ENCODE measurements at regions not wholly inside any gene's neighbourhood (a gene's known extent, or its start where the extent isn't known, plus 50 kb on each side); places are given as distances from the start of the nearest gene placed in this dataset.

- TF ChIP-seq CTCF (IDR thresholded peaks at IDR 0.05), result no peak
- intact Hi-C loops (cut with DNase I), result no loop called here
These were observed 133.5 kb upstream of the IRS2 start for GRCh38 chr13:109919715-109920375.

GRCh38 chr13:109918179-109918711, 131.9 kb upstream of the IRS2 start:
- Histone ChIP-seq H3K27ac (no peak overlapping the region), H3K9me3 (no peaks in the 10 kb centered on the region), H3K9ac (ENCODE audit: low read depth in 2 of 2, low read length in 2 of 2) (no peak overlapping the region), H3K27me3 (no peaks in the 10 kb centered on the region), H3K4me3 (no peak overlapping the region), H3K36me3 (no peaks in the 10 kb centered on the region), H3K4me1 (no peaks in the 10 kb centered on the region)
- TF ChIP-seq CTCF (IDR thresholded peaks at IDR 0.05), result no peak
- DNase-seq, result no peak
- intact Hi-C loops (cut with DNase I), result no loop called here

More at GRCh38 chr13:109919715-109920375, 133.5 kb upstream of the IRS2 start:
- no peaks in the 10 kb centered on the region for H3K27me3 ChIP-seq
- H3K27ac ChIP-seq, result no peak overlapping the region
- H3K36me3 ChIP-seq, result no peaks in the 10 kb centered on the region
- H3K4me1 ChIP-seq, result no peaks in the 10 kb centered on the region
- no peaks in the 10 kb centered on the region for H3K9me3 ChIP-seq
- DNase-seq, result no peak
- H3K4me3 ChIP-seq, result no peak overlapping the region
- no peak overlapping the region for H3K9ac ChIP-seq (ENCODE audit: low read depth in 2 of 2, low read length in 2 of 2)

- intact Hi-C loops (cut with DNase I), result no loop called here
- Histone ChIP-seq H3K36me3 (no peaks in the 10 kb centered on the region), H3K4me3 (no peak overlapping the region), H3K27ac (no peak overlapping the region), H3K9me3 (no peaks in the 10 kb centered on the region), H3K27me3 (no peaks in the 10 kb centered on the region), H3K4me1 (no peaks in the 10 kb centered on the region), H3K9ac (ENCODE audit: low read depth in 2 of 2, low read length in 2 of 2) (no peak overlapping the region)
- no peak for TF ChIP-seq CTCF (IDR thresholded peaks at IDR 0.05)
- no peak for DNase-seq
These were observed 131.0 kb upstream of the IRS2 start for GRCh38 chr13:109917422-109917821.

GRCh38 chr13:109913936-109914510, 127.6 kb upstream of the IRS2 start:
- no peak for TF ChIP-seq CTCF (IDR thresholded peaks at IDR 0.05)
- intact Hi-C loops (cut with DNase I), result no loop called here
- Histone ChIP-seq H3K9me3 (no peaks in the 10 kb centered on the region), H3K27ac (no peak overlapping the region), H3K27me3 (no peaks in the 10 kb centered on the region), H3K9ac (ENCODE audit: low read depth in 2 of 2, low read length in 2 of 2) (no peak overlapping the region), H3K4me1 (no peaks in the 10 kb centered on the region), H3K4me3 (no peak overlapping the region), H3K36me3 (no peaks in the 10 kb centered on the region)
- no peak for DNase-seq

GRCh38 chr13:109913186-109913585, 126.8 kb upstream of the IRS2 start:
- DNase-seq, result no peak
- no peaks in the 10 kb centered on the region for H3K9me3 ChIP-seq
- no peaks in the 10 kb centered on the region for H3K27me3 ChIP-seq
- no peaks in the 10 kb centered on the region for H3K36me3 ChIP-seq
- no peak overlapping the region for H3K4me3 ChIP-seq
- no peak overlapping the region for H3K9ac ChIP-seq (ENCODE audit: low read depth in 2 of 2, low read length in 2 of 2)
- intact Hi-C loops (cut with DNase I), result no loop called here
- H3K4me1 ChIP-seq, result no peaks in the 10 kb centered on the region
- H3K27ac ChIP-seq, result no peak overlapping the region
- no peak for TF ChIP-seq CTCF (IDR thresholded peaks at IDR 0.05)
